Astrocyte of the cerebellum (primary cell): ENCODE measurements at regions not wholly inside any gene's neighbourhood (a gene's known extent, or its start where the extent isn't known, plus 50 kb on each side); places are given as distances from the start of the nearest gene placed in this dataset.

Experiments
- DNase-seq: peaks from one replicate; pipeline ENCODE4 v3.0.0-alpha.2; 2011; ENCODE audit warnings: low read depth
- H3K4me3 ChIP-seq: 2 replicates; pipeline ENCODE4 v1.5.1; 2011; ENCODE audit warnings: mild to moderate bottlenecking, low read depth, low read length, moderate library complexity
- in situ Hi-C: cut with HindIII; loops from 2 replicates; pipeline ENCODE4 v1.10.0; 2017; ENCODE audit warnings: low sequenced_read_pairs
- TF ChIP-seq, protein P1 (sequence below): IDR thresholded peaks from 2 replicates; pipeline ENCODE4 v1.5.1; 2012; ENCODE audit warnings: low read length, low read depth, moderate library complexity, mild to moderate bottlenecking; ENCODE audit errors: missing control alignments

DNA sequence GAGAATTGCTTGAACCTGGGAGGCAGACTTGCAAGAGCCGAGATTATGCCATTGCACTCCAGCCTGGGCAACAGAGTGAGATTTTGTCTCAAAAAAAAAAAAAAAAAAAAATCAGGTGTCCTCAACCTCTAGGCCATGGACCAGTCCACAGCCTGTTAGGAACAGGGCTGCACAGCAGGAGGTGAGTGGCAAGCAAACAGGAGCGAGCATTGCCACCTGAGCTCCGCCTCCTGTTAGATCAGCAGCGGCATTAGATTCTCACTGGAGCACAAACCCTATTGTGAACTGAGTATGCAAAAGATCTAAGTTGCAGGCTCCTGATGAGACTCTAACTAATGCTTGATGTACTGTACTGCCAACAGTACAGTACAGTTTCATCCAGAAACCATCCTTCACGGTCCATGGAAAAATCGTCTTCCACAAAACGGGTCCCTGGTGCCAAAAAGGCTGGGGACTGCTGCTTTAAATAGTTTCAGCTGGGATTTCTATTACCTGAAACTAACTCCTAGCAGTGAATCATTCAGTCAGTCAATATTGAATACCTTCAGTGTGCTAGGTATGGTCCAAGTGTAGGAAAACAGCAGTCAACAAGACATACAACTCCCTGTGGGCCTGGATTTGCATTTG, 56.3 kb upstream of the DHX40 start:
- in situ Hi-C loops: no loop called here
- H3K4me3 ChIP-seq: no peak overlapping the region
- TF ChIP-seq, protein P1, sequence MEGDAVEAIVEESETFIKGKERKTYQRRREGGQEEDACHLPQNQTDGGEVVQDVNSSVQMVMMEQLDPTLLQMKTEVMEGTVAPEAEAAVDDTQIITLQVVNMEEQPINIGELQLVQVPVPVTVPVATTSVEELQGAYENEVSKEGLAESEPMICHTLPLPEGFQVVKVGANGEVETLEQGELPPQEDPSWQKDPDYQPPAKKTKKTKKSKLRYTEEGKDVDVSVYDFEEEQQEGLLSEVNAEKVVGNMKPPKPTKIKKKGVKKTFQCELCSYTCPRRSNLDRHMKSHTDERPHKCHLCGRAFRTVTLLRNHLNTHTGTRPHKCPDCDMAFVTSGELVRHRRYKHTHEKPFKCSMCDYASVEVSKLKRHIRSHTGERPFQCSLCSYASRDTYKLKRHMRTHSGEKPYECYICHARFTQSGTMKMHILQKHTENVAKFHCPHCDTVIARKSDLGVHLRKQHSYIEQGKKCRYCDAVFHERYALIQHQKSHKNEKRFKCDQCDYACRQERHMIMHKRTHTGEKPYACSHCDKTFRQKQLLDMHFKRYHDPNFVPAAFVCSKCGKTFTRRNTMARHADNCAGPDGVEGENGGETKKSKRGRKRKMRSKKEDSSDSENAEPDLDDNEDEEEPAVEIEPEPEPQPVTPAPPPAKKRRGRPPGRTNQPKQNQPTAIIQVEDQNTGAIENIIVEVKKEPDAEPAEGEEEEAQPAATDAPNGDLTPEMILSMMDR: no peak
- no peak for DNase-seq

DNA sequence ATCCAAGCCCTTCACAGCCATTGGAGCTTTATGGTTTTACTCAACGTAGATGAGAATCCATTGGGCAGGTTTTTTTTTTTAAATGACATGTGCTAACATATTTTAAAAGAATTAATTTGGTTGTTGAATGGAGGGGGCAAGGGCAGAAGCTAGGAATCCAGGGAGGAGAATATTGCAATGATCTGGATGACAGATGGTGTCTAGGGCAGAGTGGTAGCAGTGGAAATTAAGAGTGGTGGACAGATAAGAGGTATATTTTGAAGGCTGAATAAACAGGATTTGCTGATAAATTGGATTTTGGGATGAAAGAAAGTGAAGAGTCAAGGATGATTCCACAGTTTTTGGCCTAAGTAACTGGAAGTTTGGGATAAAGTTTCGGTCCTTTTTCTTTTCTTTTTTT, 54.8 kb upstream of the DHX40 start:
- H3K4me3 ChIP-seq: no peak overlapping the region
- TF ChIP-seq, protein P1: no peak
- in situ Hi-C loops: no loop called here
- DNase-seq: no peak

DNA sequence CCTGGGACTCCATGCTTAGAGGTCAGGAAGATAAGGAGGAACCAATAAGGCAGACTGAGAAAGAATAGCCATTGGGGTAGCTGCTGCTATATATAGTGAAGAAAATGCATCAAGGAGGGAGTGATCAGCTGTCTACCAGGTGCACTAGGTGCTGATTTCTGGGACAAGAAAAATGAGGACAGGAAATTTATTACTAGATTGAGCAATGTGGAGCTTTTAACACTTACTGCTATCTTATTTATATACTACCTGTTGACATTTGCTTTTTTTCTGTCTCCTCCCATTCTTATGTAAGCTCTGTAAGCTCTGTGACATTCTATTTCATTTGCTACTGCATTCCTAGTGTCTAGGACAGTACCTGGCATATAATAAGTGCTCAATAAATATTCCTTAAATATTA, 53.7 kb upstream of the DHX40 start:
- TF ChIP-seq, protein P1: no peak
- DNase-seq: no peak
- in situ Hi-C loops: no loop called here

DNA sequence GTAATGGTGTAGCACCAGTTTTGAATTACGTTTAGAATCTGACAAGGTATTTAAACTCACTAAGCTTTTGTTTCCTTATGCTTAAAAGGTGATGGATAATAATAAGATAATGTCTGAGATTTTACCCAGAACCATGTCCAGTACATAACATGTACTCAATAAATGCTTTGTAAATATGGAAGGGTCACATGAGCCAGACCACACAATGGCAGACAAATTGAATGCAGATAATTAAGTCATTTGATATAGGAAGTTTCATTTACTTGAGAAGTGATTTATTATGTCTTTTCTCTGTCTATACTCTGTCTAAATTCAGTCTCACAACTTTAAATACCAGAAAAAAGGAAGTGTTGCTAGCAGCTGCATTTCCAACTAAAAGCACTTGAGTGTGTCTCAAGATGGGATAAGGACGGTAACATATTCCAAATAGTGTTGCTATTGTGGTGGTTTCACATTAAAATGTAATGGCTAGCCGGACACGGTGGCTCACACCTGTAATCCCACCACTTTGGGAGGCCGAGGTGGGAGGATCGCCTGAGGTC, 52.5 kb upstream of the DHX40 start:
- no peak overlapping the region for H3K4me3 ChIP-seq
- TF ChIP-seq, protein P1: no peak
- in situ Hi-C loops: no loop called here

More for the DNA sequence above, 53.7 kb upstream of the DHX40 start:
- no peak overlapping the region for H3K4me3 ChIP-seq

DNA sequence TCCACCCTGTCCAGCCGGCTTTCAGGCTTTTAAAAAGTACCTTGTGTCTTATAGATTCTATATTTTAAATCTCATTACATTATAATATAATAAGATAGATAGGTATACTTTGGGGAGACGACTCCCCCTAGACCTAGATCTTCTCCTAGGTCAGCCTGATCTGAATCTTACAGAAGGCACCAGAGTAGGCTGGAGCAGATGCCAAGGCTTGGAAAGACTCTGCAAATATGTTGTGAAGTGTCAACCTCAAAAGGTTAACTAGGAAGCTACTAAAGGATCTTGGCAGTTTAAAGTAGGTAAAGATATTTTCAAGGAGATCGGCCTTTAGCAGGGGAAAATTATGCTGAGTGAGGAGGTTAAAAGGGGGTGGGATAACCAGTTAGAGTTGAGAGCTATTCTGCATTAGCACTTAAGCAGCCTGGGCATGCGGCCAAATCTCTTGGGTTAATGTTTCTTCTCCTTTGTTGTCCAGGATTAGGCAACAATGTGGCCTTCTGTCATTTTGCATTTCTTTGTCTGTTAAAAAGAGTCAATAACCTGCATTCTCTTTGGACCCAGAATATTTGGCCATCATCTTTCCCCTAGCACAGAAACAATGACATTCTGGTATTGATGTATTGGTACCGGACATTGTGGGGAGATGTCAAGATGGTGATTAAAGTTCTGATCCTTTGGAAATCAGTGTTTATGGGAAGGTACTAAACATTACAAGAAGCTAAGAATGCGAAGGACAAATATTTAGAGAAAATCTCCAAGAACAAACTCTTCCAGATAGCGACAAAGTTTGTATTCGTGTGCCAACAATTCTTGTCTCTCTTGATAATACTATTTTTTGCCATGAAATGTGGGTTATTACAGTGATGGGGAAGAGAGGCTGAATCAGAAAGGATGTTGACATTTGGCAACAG, 51.2 kb upstream of the DHX40 start:
- in situ Hi-C loops: no loop called here
- TF ChIP-seq, protein P1: no peak
- no peak overlapping the region for H3K4me3 ChIP-seq
- DNase-seq: peak; percentile 85

More for the DNA sequence above, 52.5 kb upstream of the DHX40 start:
- no peak for DNase-seq
